SK-N-SH treated with all-trans-retinoic acid at 6 μM for 48 hours (cell line): ENCODE measurements at regions not wholly inside any gene's neighbourhood (a gene's known extent, or its start where the extent isn't known, plus 50 kb on each side); places are given as distances from the start of the nearest gene placed in this dataset.

Source experiments
- ATAC-seq: fragments of 200-7000 bp; cut with Tn5 transposase; 3 replicates; pipeline ENCODE4 v1.9.1; 2020; ENCODE audit warnings: mild to moderate bottlenecking, moderate library complexity
- ARNTL ChIP-seq: fragments of 450-650 bp; formaldehyde crosslinking; IDR thresholded peaks from 2 replicates; pipeline ENCODE4 v1.5.0; 2020; ENCODE audit warnings: low read depth, mild to moderate bottlenecking, moderate library complexity, borderline replicate concordance
- BACH2 ChIP-seq: fragments of 250-450 bp; sonication (Bioruptor Pico); IDR thresholded peaks from 2 replicates; pipeline ENCODE4 v1.9.0; 2021; ENCODE audit warnings: mild to moderate bottlenecking, borderline replicate concordance
- CSDC2 ChIP-seq: fragments of 250-450 bp; sonication (Bioruptor Pico); IDR thresholded peaks from 2 replicates; pipeline ENCODE4 v1.5.0; 2020; ENCODE audit warnings: mild to moderate bottlenecking, moderate library complexity
- CSRNP3 ChIP-seq: fragments of 250-450 bp; sonication (Bioruptor Pico); IDR thresholded peaks from 2 replicates; pipeline ENCODE4 v1.5.1; 2021; ENCODE audit warnings: mild to moderate bottlenecking, moderate library complexity
- ESRRG ChIP-seq: fragments of 250-450 bp; sonication (Bioruptor Pico); IDR thresholded peaks from 2 replicates; pipeline ENCODE4 v1.6.1; 2021; ENCODE audit warnings: mild to moderate bottlenecking
- GLIS3 ChIP-seq: fragments of 250-450 bp; sonication (Bioruptor Pico); IDR thresholded peaks from 2 replicates; pipeline ENCODE4 v1.5.0; 2020; ENCODE audit warnings: mild to moderate bottlenecking, moderate library complexity
- ISL1 ChIP-seq: fragments of 250-450 bp; sonication (Bioruptor Pico); IDR thresholded peaks from 2 replicates; pipeline ENCODE4 v2.1.2; 2022; ENCODE audit warnings: mild to moderate bottlenecking, moderate library complexity
- PPARA ChIP-seq: fragments of 250-450 bp; sonication (Bioruptor Pico); IDR thresholded peaks from 2 replicates; pipeline ENCODE4 v1.5.0; 2020; ENCODE audit warnings: mild to moderate bottlenecking, borderline replicate concordance
- RARB ChIP-seq: fragments of 250-450 bp; sonication (Bioruptor Pico); IDR thresholded peaks from 2 replicates; pipeline ENCODE4 v1.8.0; 2021; ENCODE audit warnings: mild to moderate bottlenecking, moderate library complexity
- SNAI2 ChIP-seq: fragments of 250-450 bp; sonication (Bioruptor Pico); IDR thresholded peaks from 2 replicates; pipeline ENCODE4 v1.5.0; 2020; ENCODE audit warnings: mild to moderate bottlenecking, moderate library complexity
- TCF4 ChIP-seq: fragments of 250-450 bp; sonication (Bioruptor Pico); IDR thresholded peaks from 2 replicates; pipeline ENCODE4 v1.8.0; 2021; ENCODE audit warnings: mild to moderate bottlenecking, moderate library complexity, borderline replicate concordance
- TOX ChIP-seq: fragments of 250-450 bp; sonication (Bioruptor Pico); IDR thresholded peaks from 2 replicates; pipeline ENCODE4 v1.8.0; 2021; ENCODE audit warnings: mild to moderate bottlenecking, moderate library complexity, borderline replicate concordance
- ZC3H10 ChIP-seq: fragments of 250-450 bp; sonication (Bioruptor Pico); IDR thresholded peaks from 2 replicates; pipeline ENCODE4 v1.5.1; 2021; ENCODE audit warnings: mild to moderate bottlenecking, moderate library complexity
- ZFP3 ChIP-seq: fragments of 250-450 bp; sonication (Bioruptor Pico); IDR thresholded peaks from 2 replicates; pipeline ENCODE4 v1.5.0; 2020; ENCODE audit warnings: mild to moderate bottlenecking, moderate library complexity
- ZFP30 ChIP-seq: fragments of 450-650 bp; formaldehyde crosslinking; IDR thresholded peaks from 2 replicates; pipeline ENCODE4 v1.5.0; 2022; ENCODE audit warnings: mild to moderate bottlenecking, moderate library complexity
- ZNF565 ChIP-seq: fragments of 450-650 bp; formaldehyde crosslinking; conservative IDR thresholded peaks from 2 replicates; pipeline ENCODE4 v1.5.0; 2020; ENCODE audit warnings: low read depth, mild to moderate bottlenecking, moderate library complexity
- ZNF8 ChIP-seq: fragments of 450-650 bp; formaldehyde crosslinking; IDR thresholded peaks from 2 replicates; pipeline ENCODE4 v1.5.0; 2020; ENCODE audit warnings: mild to moderate bottlenecking, moderate library complexity
- TF ChIP-seq, protein P1 (sequence below): fragments of 250-450 bp; sonication (Bioruptor Pico); IDR thresholded peaks from 2 replicates; pipeline ENCODE4 v1.5.0; 2020; ENCODE audit warnings: mild to moderate bottlenecking, moderate library complexity
- TF ChIP-seq, protein P2 (sequence below): fragments of 250-450 bp; sonication (Bioruptor Pico); IDR thresholded peaks from 2 replicates; pipeline ENCODE4 v1.8.0; 2021; ENCODE audit warnings: low read depth, mild to moderate bottlenecking, moderate library complexity, borderline replicate concordance
- TF ChIP-seq, protein P3 (sequence below): fragments of 250-450 bp; sonication (Bioruptor Pico); IDR thresholded peaks from 2 replicates; pipeline ENCODE4 v1.8.0; 2020; ENCODE audit warnings: mild to moderate bottlenecking, moderate library complexity, borderline replicate concordance
- TF ChIP-seq, protein P4 (sequence below): fragments of 250-450 bp; sonication (Bioruptor Pico); IDR thresholded peaks from 2 replicates; pipeline ENCODE4 v1.5.1; 2020; ENCODE audit warnings: low read depth, mild to moderate bottlenecking, moderate library complexity

GRCh38 chr10:86579883-86580520 lies 58.4 kb upstream of the WAPL start:
- ATAC-seq: no peak
- no peak for TF ChIP-seq ZFP3 (CRISPR knock-in tag)

- no peak for ATAC-seq
- TF ChIP-seq ISL1: no peak
- TF ChIP-seq, protein P1, sequence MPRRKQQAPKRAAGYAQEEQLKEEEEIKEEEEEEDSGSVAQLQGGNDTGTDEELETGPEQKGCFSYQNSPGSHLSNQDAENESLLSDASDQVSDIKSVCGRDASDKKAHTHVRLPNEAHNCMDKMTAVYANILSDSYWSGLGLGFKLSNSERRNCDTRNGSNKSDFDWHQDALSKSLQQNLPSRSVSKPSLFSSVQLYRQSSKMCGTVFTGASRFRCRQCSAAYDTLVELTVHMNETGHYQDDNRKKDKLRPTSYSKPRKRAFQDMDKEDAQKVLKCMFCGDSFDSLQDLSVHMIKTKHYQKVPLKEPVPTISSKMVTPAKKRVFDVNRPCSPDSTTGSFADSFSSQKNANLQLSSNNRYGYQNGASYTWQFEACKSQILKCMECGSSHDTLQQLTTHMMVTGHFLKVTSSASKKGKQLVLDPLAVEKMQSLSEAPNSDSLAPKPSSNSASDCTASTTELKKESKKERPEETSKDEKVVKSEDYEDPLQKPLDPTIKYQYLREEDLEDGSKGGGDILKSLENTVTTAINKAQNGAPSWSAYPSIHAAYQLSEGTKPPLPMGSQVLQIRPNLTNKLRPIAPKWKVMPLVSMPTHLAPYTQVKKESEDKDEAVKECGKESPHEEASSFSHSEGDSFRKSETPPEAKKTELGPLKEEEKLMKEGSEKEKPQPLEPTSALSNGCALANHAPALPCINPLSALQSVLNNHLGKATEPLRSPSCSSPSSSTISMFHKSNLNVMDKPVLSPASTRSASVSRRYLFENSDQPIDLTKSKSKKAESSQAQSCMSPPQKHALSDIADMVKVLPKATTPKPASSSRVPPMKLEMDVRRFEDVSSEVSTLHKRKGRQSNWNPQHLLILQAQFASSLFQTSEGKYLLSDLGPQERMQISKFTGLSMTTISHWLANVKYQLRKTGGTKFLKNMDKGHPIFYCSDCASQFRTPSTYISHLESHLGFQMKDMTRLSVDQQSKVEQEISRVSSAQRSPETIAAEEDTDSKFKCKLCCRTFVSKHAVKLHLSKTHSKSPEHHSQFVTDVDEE (CRISPR knock-in tag): no peak
- TF ChIP-seq ESRRG (CRISPR knock-in tag): no peak
- TF ChIP-seq CSRNP3: no peak
- no peak for TF ChIP-seq PPARA (CRISPR knock-in tag)
- TF ChIP-seq ZFP30 (CRISPR knock-in tag): no peak
- TF ChIP-seq GLIS3 (CRISPR knock-in tag): no peak
- no peak for TF ChIP-seq ZC3H10 (CRISPR knock-in tag)
- no peak for TF ChIP-seq TCF4
- no peak for TF ChIP-seq RARB
- TF ChIP-seq TOX (CRISPR knock-in tag): no peak
- no peak for TF ChIP-seq BACH2 (CRISPR knock-in tag)
- no peak for TF ChIP-seq CSDC2
These were observed 58.9 kb upstream of the WAPL start for GRCh38 chr10:86580521-86580891.

DNA sequence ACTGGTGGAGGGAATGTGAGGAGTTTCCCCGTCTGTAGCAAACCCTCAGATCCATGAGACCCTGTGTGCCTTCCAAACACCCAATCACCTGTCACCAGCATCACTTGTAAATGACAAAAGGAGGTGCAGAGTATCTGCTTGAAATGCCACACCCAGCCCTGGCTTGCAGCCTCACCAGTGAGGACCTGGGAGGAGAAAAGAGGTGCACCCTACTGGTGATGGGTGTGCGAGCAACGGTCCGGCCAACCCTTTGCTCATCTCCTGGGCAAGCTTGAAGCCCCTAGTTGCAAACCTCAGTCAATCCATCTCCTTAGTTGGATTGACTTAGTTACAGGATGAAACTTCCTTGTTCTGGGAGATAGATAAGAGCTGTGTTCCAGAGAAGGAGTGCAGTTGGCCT lies 62.4 kb upstream of the WAPL start:
- ATAC-seq: no peak
- TF ChIP-seq RARB (no peak), ARNTL (CRISPR knock-in tag) (no peak), ZNF8 (CRISPR knock-in tag) (no peak), ZNF565 (no peak), TCF4 (no peak), PPARA (CRISPR knock-in tag) (no peak), SNAI2 (CRISPR knock-in tag) (no peak), ZFP3 (CRISPR knock-in tag) (no peak), CSDC2 (no peak), ESRRG (CRISPR knock-in tag) (no peak), TOX (CRISPR knock-in tag) (no peak), CSRNP3 (no peak), BACH2 (CRISPR knock-in tag) (no peak), ZC3H10 (CRISPR knock-in tag) (no peak)
- TF ChIP-seq, protein P2, sequence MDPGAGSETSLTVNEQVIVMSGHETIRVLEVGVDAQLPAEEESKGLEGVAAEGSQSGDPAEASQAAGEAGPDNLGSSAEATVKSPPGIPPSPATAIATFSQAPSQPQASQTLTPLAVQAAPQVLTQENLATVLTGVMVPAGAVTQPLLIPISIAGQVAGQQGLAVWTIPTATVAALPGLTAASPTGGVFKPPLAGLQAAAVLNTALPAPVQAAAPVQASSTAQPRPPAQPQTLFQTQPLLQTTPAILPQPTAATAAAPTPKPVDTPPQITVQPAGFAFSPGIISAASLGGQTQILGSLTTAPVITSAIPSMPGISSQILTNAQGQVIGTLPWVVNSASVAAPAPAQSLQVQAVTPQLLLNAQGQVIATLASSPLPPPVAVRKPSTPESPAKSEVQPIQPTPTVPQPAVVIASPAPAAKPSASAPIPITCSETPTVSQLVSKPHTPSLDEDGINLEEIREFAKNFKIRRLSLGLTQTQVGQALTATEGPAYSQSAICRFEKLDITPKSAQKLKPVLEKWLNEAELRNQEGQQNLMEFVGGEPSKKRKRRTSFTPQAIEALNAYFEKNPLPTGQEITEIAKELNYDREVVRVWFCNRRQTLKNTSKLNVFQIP (CRISPR knock-in tag): no peak

DNA sequence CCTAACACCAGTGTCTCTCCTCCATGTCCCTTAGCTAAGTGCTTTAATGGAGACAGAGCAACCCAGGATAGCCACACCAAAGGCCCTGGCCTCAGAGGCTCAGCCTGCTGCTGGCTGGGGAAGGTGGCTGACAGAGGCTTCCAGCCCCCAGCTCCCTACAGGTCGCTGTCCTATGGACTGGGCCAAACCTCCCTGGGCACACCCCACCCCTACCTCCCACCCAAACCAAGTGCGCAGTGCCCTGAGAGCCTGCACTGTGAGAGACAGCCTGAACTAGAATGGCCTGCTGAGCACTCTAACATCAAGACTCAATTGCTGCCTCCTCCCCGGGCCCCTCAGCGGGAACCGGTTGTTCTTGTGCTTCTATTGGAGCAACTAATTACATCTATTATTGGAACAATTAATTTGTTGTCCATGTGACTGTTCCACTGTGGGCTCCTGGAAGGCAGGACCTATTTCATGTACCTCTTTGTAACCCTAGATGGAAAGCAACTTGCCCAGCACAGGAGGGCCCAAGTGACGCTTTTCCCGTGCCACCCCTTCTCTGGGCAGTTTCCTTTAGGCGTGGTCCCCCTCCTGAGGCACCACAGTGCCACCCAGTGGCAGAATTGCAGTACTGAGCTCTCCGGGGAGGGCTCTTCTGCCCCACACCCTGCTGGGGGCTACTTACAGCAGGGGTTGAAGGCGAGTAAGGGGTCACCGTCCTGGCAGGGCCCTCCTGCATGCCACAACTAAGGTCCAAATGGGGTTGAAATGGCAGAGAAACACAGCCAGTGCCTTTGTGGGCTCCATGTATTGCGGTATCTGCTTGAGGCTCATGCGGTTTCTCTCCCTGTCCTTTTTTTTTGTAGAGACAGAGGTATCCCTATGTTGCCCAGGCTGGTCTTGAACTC lies 63.7 kb upstream of the WAPL start:
- peak; percentile 99 for ATAC-seq
- TF ChIP-seq, protein P2 (CRISPR knock-in tag): no peak
- TF ChIP-seq ARNTL (CRISPR knock-in tag) (no peak), ZNF565 (no peak), ESRRG (CRISPR knock-in tag) (no peak), PPARA (CRISPR knock-in tag) (no peak)
- TF ChIP-seq, protein P3, sequence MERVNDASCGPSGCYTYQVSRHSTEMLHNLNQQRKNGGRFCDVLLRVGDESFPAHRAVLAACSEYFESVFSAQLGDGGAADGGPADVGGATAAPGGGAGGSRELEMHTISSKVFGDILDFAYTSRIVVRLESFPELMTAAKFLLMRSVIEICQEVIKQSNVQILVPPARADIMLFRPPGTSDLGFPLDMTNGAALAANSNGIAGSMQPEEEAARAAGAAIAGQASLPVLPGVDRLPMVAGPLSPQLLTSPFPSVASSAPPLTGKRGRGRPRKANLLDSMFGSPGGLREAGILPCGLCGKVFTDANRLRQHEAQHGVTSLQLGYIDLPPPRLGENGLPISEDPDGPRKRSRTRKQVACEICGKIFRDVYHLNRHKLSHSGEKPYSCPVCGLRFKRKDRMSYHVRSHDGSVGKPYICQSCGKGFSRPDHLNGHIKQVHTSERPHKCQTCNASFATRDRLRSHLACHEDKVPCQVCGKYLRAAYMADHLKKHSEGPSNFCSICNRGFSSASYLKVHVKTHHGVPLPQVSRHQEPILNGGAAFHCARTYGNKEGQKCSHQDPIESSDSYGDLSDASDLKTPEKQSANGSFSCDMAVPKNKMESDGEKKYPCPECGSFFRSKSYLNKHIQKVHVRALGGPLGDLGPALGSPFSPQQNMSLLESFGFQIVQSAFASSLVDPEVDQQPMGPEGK (CRISPR knock-in tag): peak; percentile 90; the same call in 1 of the 2 replicates
- TF ChIP-seq, protein P4, sequence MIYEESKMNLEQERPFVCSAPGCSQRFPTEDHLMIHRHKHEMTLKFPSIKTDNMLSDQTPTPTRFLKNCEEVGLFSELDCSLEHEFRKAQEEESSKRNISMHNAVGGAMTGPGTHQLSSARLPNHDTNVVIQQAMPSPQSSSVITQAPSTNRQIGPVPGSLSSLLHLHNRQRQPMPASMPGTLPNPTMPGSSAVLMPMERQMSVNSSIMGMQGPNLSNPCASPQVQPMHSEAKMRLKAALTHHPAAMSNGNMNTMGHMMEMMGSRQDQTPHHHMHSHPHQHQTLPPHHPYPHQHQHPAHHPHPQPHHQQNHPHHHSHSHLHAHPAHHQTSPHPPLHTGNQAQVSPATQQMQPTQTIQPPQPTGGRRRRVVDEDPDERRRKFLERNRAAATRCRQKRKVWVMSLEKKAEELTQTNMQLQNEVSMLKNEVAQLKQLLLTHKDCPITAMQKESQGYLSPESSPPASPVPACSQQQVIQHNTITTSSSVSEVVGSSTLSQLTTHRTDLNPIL (CRISPR knock-in tag): no peak
